Esophagus squamous epithelium (tissue), 4 donors: ENCODE measurements at regions not wholly inside any gene's neighbourhood (a gene's known extent, or its start where the extent isn't known, plus 50 kb on each side); places are given as distances from the start of the nearest gene placed in this dataset.

Source experiments
- CTCF ChIP-seq, 6 experiments: fragments of 450-650 bp in 4 of 6; fragments of 200-600 bp in 2 of 6; sonication (generic) in 2 of 6; IDR thresholded peaks; one replicate each; pipeline ENCODE4 v1.5.1; 2016 to 2019; ENCODE audit warnings: antibody characterized with exemption in 6 of 6, mild to moderate bottlenecking in 4 of 6, moderate library complexity in 4 of 6
- POLR2A ChIP-seq, 4 donors: fragments of 450-650 bp; IDR thresholded peaks; one replicate each; pipeline ENCODE4 v1.6.1; 2017; ENCODE audit warnings: antibody characterized with exemption in 4 of 4, mild to moderate bottlenecking in 4 of 4, moderate library complexity in 3 of 4

DNA sequence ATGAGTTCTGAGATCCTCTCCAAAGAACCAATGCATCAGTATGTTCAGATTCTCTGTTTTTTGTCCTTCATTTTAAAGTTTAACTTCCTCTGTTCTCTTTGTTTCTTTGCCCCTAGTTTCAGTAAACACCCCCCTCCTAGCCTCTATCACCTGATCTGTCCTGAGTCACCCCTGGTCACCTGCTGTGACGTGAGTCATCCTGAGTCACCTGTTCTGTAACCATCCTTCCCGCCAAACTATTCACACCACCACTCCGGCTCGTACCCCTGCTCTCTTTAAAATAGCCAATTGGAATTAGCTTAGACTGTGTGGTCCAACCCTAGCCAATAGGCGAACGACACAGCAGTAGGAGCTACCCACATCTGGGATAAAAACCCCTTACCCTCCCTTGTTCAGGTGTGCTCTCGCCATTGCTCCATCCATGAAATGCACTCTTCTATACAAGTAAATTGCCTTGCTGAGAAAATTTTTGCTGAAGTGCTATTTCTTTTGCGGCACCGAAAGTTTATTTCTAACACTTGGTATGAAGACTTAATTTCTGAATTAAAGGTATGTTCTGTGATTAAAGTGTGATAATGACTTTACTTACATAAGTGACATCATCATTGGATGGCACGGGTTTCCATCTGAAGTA, 318.4 kb downstream of the AASDHPPT start:
- TF ChIP-seq POLR2A (IDR thresholded peaks at IDR 0.05) (no peak), CTCF (IDR thresholded peaks at IDR 0.05) (no peak)
